B cell (primary cell): ENCODE measurements at regions not wholly inside any gene's neighbourhood (a gene's known extent, or its start where the extent isn't known, plus 50 kb on each side); places are given as distances from the start of the nearest gene placed in this dataset.

Experiments
- ATAC-seq: fragments of 200-7000 bp; cut with Tn5 transposase; one replicate; pipeline ENCODE4 v1.10.0; 2021; ENCODE audit warnings: low read depth, mild to moderate bottlenecking, moderate number of reproducible peaks, moderate library complexity
- CTCF ChIA-PET: fragments of 350-600 bp; sonication (Branson Sonifier 250); formaldehyde crosslinking; loops from one replicate; lab custom pipeline; 2021; ENCODE audit warnings: antibody characterized with exemption, inconsistent platforms; lab: Charles Lee
- POLR2A ChIA-PET: fragments of 350-600 bp; sonication (Branson Sonifier 250); formaldehyde crosslinking; loops from one replicate; lab custom pipeline; 2021; ENCODE audit warnings: antibody characterized with exemption; lab: Charles Lee
- DNase-seq: peaks from one replicate; pipeline ENCODE4 v3.0.0; 2013
- H2AFZ ChIP-seq: 2 replicates; pipeline ENCODE4 v1.6.1; 2012; ENCODE audit warnings: mild to moderate bottlenecking, low read depth, low read length; ENCODE audit not compliant: insufficient read depth, poor library complexity, severe bottlenecking
- H3K27ac ChIP-seq, 2 donors: 1 replicate in 1 of 2; 2 replicates in 1 of 2; pipeline ENCODE4 v1.5.1; 2012 to 2013; ENCODE audit warnings: low read length in 2 of 2, mild to moderate bottlenecking in 2 of 2, moderate library complexity in 1 of 2
- H3K27me3 ChIP-seq, 4 experiments: fragments of 200-600 bp in 1 of 4; sonication (generic) in 1 of 4; replicated peaks in 1 of 4; 1 replicate in 2 of 4; 2 replicates in 2 of 4; pipeline versions ENCODE4 v1.6.1 to v1.7.0; 2013 to 2016; ENCODE audit warnings: low read length in 3 of 4, mild to moderate bottlenecking in 2 of 4, mixed read lengths in 1 of 4, moderate library complexity in 1 of 4; ENCODE audit not compliant: insufficient read depth in 4 of 4, control insufficient read depth in 3 of 4; ENCODE audit errors: control extremely low read depth in 1 of 4
- H3K36me3 ChIP-seq, 2 experiments: replicated peaks in 1 of 2; 1 replicate in 1 of 2; 2 replicates in 1 of 2; pipeline versions ENCODE4 v1.6.1 to v1.7.1; 2013; ENCODE audit warnings: low read length in 1 of 2; ENCODE audit not compliant: insufficient read depth in 2 of 2, control insufficient read depth in 1 of 2; ENCODE audit errors: control extremely low read depth in 1 of 2, extremely low read depth in 1 of 2
- H3K4me1 ChIP-seq, 2 donors: fragments of 200-600 bp in 1 of 2; sonication (generic) in 1 of 2; 1 replicate in 1 of 2; 2 replicates in 1 of 2; pipeline versions ENCODE4 v1.5.1 to v1.6.1; 2013 to 2017; ENCODE audit warnings: low read length in 2 of 2; ENCODE audit not compliant: control insufficient read depth in 2 of 2, insufficient read depth in 2 of 2
- H3K4me2 ChIP-seq: replicated peaks from 2 replicates; pipeline ENCODE3; 2012; ENCODE audit warnings: mild to moderate bottlenecking, low read depth, low read length; ENCODE audit not compliant: poor library complexity, severe bottlenecking
- H3K4me3 ChIP-seq, 5 experiments: fragments of 200-600 bp in 1 of 5; sonication (generic) in 1 of 5; 1 replicate in 3 of 5; 2 replicates in 2 of 5; pipeline versions ENCODE4 v1.5.1 to v1.7.0; 2011 to 2016; ENCODE audit warnings: low read length in 4 of 5, mild to moderate bottlenecking in 4 of 5, low read depth in 2 of 5, control low read depth in 1 of 5, moderate library complexity in 1 of 5; ENCODE audit not compliant: insufficient read depth in 1 of 5; ENCODE audit errors: control extremely low read depth in 1 of 5, extremely low read depth in 1 of 5
- H3K79me2 ChIP-seq: fragments of 200-600 bp; sonication (generic); one replicate; pipeline ENCODE4 v1.6.0; 2016; ENCODE audit warnings: low read length; ENCODE audit not compliant: control insufficient read depth, insufficient read depth
- H3K9ac ChIP-seq: fragments of 200-600 bp; sonication (generic); 2 replicates; pipeline ENCODE4 v1.6.1; 2017; ENCODE audit warnings: mild to moderate bottlenecking, low read length, moderate library complexity
- H3K9me3 ChIP-seq, 3 donors: one replicate each; pipeline versions ENCODE4 v1.6.1 to v1.7.1; 2013; ENCODE audit warnings: low read length in 2 of 3; ENCODE audit not compliant: control insufficient read depth in 2 of 3, insufficient read depth in 1 of 3; ENCODE audit errors: control extremely low read depth in 1 of 3
- H4K20me1 ChIP-seq: 2 replicates; pipeline ENCODE4 v1.6.0; 2012; ENCODE audit warnings: mild to moderate bottlenecking, low read length; ENCODE audit not compliant: insufficient read depth, control insufficient read depth, poor library complexity, severe bottlenecking
- H3K27ac Mint-ChIP-seq: one replicate; pipeline ENCODE4 v1.8.0; 2021; ENCODE audit warnings: mixed read lengths
- H3K27me3 Mint-ChIP-seq: one replicate; pipeline ENCODE4 v1.8.0; 2021; ENCODE audit warnings: mixed read lengths
- H3K4me1 Mint-ChIP-seq: one replicate; pipeline ENCODE4 v1.8.0; 2021; ENCODE audit warnings: mixed read lengths
- H3K4me3 Mint-ChIP-seq: one replicate; pipeline ENCODE4 v1.8.0; 2021; ENCODE audit warnings: mixed read lengths
- H3K9me3 Mint-ChIP-seq: one replicate; pipeline ENCODE4 v1.8.0; 2022; ENCODE audit warnings: mixed read lengths; ENCODE audit not compliant: insufficient read depth
- CTCF ChIP-seq: fragments of 200-600 bp; IDR thresholded peaks from one replicate; pipeline ENCODE4 v1.8.0; 2022; ENCODE audit warnings: antibody characterized with exemption, mild to moderate bottlenecking
- EZH2 ChIP-seq: IDR thresholded peaks from 2 replicates; pipeline ENCODE4 v1.6.1; 2012; ENCODE audit warnings: borderline replicate concordance, low read depth, mild to moderate bottlenecking, moderate library complexity, low read length; ENCODE audit not compliant: insufficient read depth, poor library complexity, severe bottlenecking
- WGBS: methylation state at CpG from one replicate; pipeline ENCODE4 v1.1.5; 2013; ENCODE audit warnings: missing lambda C conversion rate; ENCODE audit not compliant: insufficient coverage; 5-methylcytosine and 5-hydroxymethylcytosine counted together
- intact Hi-C: fragments of 100-400 bp; cut with micrococcal nuclease; formaldehyde crosslinking; loops from one replicate; pipeline ENCODE4 v1.10.0; 2022

GRCh38 chr6:167699141-167699931 is 127.4 kb upstream of the AFDN start:
- peak overlapping the region; percentile 81 to 82 for H3K27ac ChIP-seq
- DNase-seq, result peak; percentile 75
- Mint-ChIP-seq H3K4me3 (peak overlapping the region; percentile 90), H3K27ac (peak overlapping the region; percentile 92), H3K4me1 (peaks cover 28% of the 10 kb centered on the region), H3K9me3 (no peaks in the 10 kb centered on the region), H3K27me3 (peaks cover 3% of the 10 kb centered on the region)
- no peaks in the 10 kb centered on the region for H3K36me3 ChIP-seq
- ChIA-PET CTCF (no interaction called here), POLR2A (interaction anchor here (0.5 kb wide), 2 partner anchors 50 to 1514 kb away, joined by 7 to 10 read pairs; no protein-coding TSS in a partner anchor)
- H4K20me1 ChIP-seq, result no peaks in the 10 kb centered on the region
- H2AFZ ChIP-seq, result peak overlapping the region; percentile 99
- H3K9me3 ChIP-seq, result peaks cover 0 to 4% (median 0%) of the 10 kb centered on the region in 3 donors
- peak overlapping the region; percentile 90 for H3K4me2 ChIP-seq
- peak overlapping the region; percentile 78 for H3K9ac ChIP-seq
- H3K4me3 ChIP-seq, result peak overlapping the region; percentile 31 to 76 (median 50)
- peaks cover 16 to 21% of the 10 kb centered on the region in 2 donors for H3K4me1 ChIP-seq
- TF ChIP-seq EZH2 (no peak), CTCF (no peak)
- intact Hi-C loops, result no loop called here
- 15% methylated on average over 12 of the region's 21 CpGs for WGBS
- peaks cover 0 to 12% (median 0%) of the 10 kb centered on the region in 4 experiments for H3K27me3 ChIP-seq
- ATAC-seq, result peak; percentile 89
- H3K79me2 ChIP-seq, result no peaks in the 10 kb centered on the region

- peak; percentile 17 for DNase-seq
- ATAC-seq, result no peak
- CTCF ChIA-PET, result no interaction called here
- H3K4me3 ChIP-seq, result no peak overlapping the region
- peaks cover 0 to 4% (median 0%) of the 10 kb centered on the region in 3 donors for H3K9me3 ChIP-seq
- peak overlapping the region in 1 of 2 donors; percentile 82 for H3K27ac ChIP-seq
- H3K36me3 ChIP-seq, result no peaks in the 10 kb centered on the region
- intact Hi-C loops, result no loop called here
- TF ChIP-seq EZH2 (no peak), CTCF (no peak)
- Mint-ChIP-seq H3K9me3 (no peaks in the 10 kb centered on the region), H3K4me1 (peaks cover 28% of the 10 kb centered on the region), H3K27me3 (peaks cover 6% of the 10 kb centered on the region), H3K4me3 (peak overlapping the region; percentile 90), H3K27ac (peak overlapping the region; percentile 50)
- peaks cover 0 to 21% (median 5%) of the 10 kb centered on the region in 4 experiments for H3K27me3 ChIP-seq
- H2AFZ ChIP-seq, result peak overlapping the region; percentile 99
- H3K4me2 ChIP-seq, result peak overlapping the region; percentile 90
- peak overlapping the region; percentile 78 for H3K9ac ChIP-seq
- peaks cover 17 to 21% of the 10 kb centered on the region in 2 donors for H3K4me1 ChIP-seq
- POLR2A ChIA-PET, result no interaction called here
- H3K79me2 ChIP-seq, result no peaks in the 10 kb centered on the region
- H4K20me1 ChIP-seq, result no peaks in the 10 kb centered on the region
- 88% methylated on average over 5 of the region's 8 CpGs for WGBS
These were observed 126.5 kb upstream of the AFDN start for GRCh38 chr6:167700199-167700598.
